ENCODE measurements at regions not wholly inside any gene's neighbourhood (a gene's known extent, or its start where the extent isn't known, plus 50 kb on each side); places are given as distances from the start of the nearest gene placed in this dataset.

DNA sequence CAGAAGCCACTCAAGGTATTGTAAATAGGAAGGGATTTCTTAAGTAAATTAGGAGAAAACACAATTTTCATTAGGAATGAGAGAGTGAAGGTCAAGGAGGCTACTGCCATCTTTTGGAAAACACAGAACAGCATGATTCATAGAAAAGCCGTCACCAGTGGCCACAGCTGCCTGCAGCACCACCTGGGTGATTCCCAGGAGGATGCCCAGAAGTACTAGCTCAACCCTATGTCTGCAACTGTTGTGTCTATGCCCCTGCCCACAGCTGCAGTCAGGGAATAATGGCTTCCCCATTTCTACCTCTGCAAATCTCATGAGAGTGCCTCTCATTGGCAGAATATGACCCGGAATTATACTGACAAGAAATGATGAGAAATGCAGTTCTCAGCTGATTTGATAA, 300.0 kb downstream of the IGSF11 start:
- Histone ChIP-seq H3K27ac (ENCODE audit: low read depth in 2 of 2, low read length in 1 of 2) (no peak overlapping the region), H3K27me3 (ENCODE audit: insufficient read depth) (no peaks in the 10 kb centered on the region), H3K9me2 (no peaks in the 10 kb centered on the region), H3K36me3 (replicated peaks in 1 of 2; ENCODE audit: control insufficient read depth in 1 of 2, insufficient read depth in 2 of 2, low read length in 1 of 2) (no peaks in the 10 kb centered on the region), H3K79me2 (ENCODE audit: insufficient read depth) (no peaks in the 10 kb centered on the region), H2AFZ (ENCODE audit: low read depth) (no peak overlapping the region), H3K4me1 (ENCODE audit: control insufficient read depth in 1 of 2, insufficient read depth in 2 of 2, low read depth in 1 of 2, low read length in 1 of 2) (no peaks in the 10 kb centered on the region), H4K20me1 (ENCODE audit: insufficient read depth) (no peaks in the 10 kb centered on the region), H3K4me3 (ENCODE audit: low read depth in 2 of 2, low read length in 1 of 2) (no peak overlapping the region), H3K4me2 (no peak overlapping the region), H3K9me3 (no peaks in the 10 kb centered on the region), H3F3A (replicated peaks; ENCODE audit: insufficient read depth) (no peaks in the 10 kb centered on the region), H3K9ac (no peak overlapping the region)
- POLR2A ChIA-PET: no interaction called here
- CTCF ChIA-PET: no interaction called here
- no peak for TF ChIP-seq NRF1 (IDR thresholded peaks at IDR 0.05; ENCODE audit: low read depth, low read length)
- TF ChIP-seq TEAD4 (IDR thresholded peaks at IDR 0.05; ENCODE audit: borderline replicate concordance, insufficient read depth): no peak
- TF ChIP-seq SMC3 (IDR thresholded peaks at IDR 0.05; ENCODE audit: low read depth, low read length): no peak
- TF ChIP-seq, protein P1, sequence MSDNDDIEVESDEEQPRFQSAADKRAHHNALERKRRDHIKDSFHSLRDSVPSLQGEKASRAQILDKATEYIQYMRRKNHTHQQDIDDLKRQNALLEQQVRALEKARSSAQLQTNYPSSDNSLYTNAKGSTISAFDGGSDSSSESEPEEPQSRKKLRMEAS (IDR thresholded peaks at IDR 0.05; ENCODE audit: low read depth): no peak
- TF ChIP-seq TAF1 (IDR thresholded peaks at IDR 0.05; ENCODE audit: borderline replicate concordance, low read depth, low read length): no peak
- no peak for TF ChIP-seq YY1 (IDR thresholded peaks at IDR 0.05; ENCODE audit: low read depth)
- no peak for TF ChIP-seq MEF2A (IDR thresholded peaks at IDR 0.05; ENCODE audit: borderline replicate concordance, low read depth)
- TF ChIP-seq GABPA (IDR thresholded peaks at IDR 0.05; ENCODE audit: low read depth): no peak
- TF ChIP-seq FOXJ3 (CRISPR knock-in tag; IDR thresholded peaks at IDR 0.05): no peak
- no peak for TF ChIP-seq MXI1 (IDR thresholded peaks at IDR 0.05; ENCODE audit: low read depth, low read length)
- WGBS (ENCODE audit: low lambda C conversion rate): 29% methylated on average over 2 of the region's 2 CpGs
- no peak for DNase-seq

DNA sequence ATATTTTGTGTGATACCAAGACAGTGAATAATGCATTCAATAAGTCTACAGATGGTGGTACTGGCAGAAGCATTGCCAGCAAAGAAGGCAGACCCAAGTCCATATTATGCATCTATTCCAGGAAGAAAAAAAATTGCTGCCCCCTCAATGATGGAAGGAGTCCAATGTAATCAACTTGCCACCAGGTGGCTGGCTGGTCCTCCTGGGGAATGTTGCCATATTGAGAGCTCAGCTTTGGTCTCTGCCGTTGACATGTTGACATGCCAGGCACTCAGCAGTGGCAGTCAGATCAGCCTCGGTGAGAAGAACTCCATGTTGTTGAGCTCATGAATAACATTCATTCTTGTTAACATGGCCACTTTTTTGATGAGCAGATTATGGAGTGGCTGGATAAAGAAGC, 298.5 kb downstream of the IGSF11 start:
- Histone ChIP-seq H3K9me3 (no peaks in the 10 kb centered on the region), H4K20me1 (ENCODE audit: insufficient read depth) (no peaks in the 10 kb centered on the region), H3K27ac (ENCODE audit: low read depth in 2 of 2, low read length in 1 of 2) (no peak overlapping the region), H3K4me1 (ENCODE audit: control insufficient read depth in 1 of 2, insufficient read depth in 2 of 2, low read depth in 1 of 2, low read length in 1 of 2) (no peaks in the 10 kb centered on the region), H3K79me2 (ENCODE audit: insufficient read depth) (no peaks in the 10 kb centered on the region), H2AFZ (ENCODE audit: low read depth) (no peak overlapping the region), H3K9ac (no peak overlapping the region), H3K36me3 (replicated peaks in 1 of 2; ENCODE audit: control insufficient read depth in 1 of 2, insufficient read depth in 2 of 2, low read length in 1 of 2) (no peaks in the 10 kb centered on the region), H3K27me3 (ENCODE audit: insufficient read depth) (no peaks in the 10 kb centered on the region), H3K4me3 (ENCODE audit: low read depth in 2 of 2, low read length in 1 of 2) (no peak overlapping the region), H3K9me2 (no peaks in the 10 kb centered on the region), H3F3A (replicated peaks; ENCODE audit: insufficient read depth) (no peaks in the 10 kb centered on the region), H3K4me2 (no peak overlapping the region)
- TF ChIP-seq EP300 (IDR thresholded peaks at IDR 0.05; ENCODE audit: borderline replicate concordance in 1 of 2, low read depth in 1 of 2, low read length in 1 of 2) (no peak), RFX5 (IDR thresholded peaks at IDR 0.05; ENCODE audit: low read length) (no peak), FOXJ3 (CRISPR knock-in tag; IDR thresholded peaks at IDR 0.05) (no peak), TAF1 (IDR thresholded peaks at IDR 0.05; ENCODE audit: borderline replicate concordance, low read depth, low read length) (no peak), CHD2 (IDR thresholded peaks at IDR 0.05; ENCODE audit: low read length, partially characterized antibody) (no peak), SMC3 (IDR thresholded peaks at IDR 0.05; ENCODE audit: low read depth, low read length) (no peak), JUND (IDR thresholded peaks at IDR 0.05) (no peak), RAD21 (IDR thresholded peaks at IDR 0.05; ENCODE audit: low read length) (no peak), NRF1 (IDR thresholded peaks at IDR 0.05; ENCODE audit: low read depth, low read length) (no peak), RCOR1 (IDR thresholded peaks at IDR 0.05; ENCODE audit: low read length) (no peak), TCF12 (IDR thresholded peaks at IDR 0.05) (no peak), YY1 (IDR thresholded peaks at IDR 0.05; ENCODE audit: low read depth) (no peak), GABPA (IDR thresholded peaks at IDR 0.05; ENCODE audit: low read depth) (no peak), EZH2phosphoT487 (IDR thresholded peaks at IDR 0.05; ENCODE audit: borderline replicate concordance, low read depth) (no peak), POLR2AphosphoS5 (IDR thresholded peaks at IDR 0.05; ENCODE audit: low read depth, low read length) (no peak)
- TF ChIP-seq, protein P1 (IDR thresholded peaks at IDR 0.05; ENCODE audit: low read depth): no peak
- TF ChIP-seq, protein P2, sequence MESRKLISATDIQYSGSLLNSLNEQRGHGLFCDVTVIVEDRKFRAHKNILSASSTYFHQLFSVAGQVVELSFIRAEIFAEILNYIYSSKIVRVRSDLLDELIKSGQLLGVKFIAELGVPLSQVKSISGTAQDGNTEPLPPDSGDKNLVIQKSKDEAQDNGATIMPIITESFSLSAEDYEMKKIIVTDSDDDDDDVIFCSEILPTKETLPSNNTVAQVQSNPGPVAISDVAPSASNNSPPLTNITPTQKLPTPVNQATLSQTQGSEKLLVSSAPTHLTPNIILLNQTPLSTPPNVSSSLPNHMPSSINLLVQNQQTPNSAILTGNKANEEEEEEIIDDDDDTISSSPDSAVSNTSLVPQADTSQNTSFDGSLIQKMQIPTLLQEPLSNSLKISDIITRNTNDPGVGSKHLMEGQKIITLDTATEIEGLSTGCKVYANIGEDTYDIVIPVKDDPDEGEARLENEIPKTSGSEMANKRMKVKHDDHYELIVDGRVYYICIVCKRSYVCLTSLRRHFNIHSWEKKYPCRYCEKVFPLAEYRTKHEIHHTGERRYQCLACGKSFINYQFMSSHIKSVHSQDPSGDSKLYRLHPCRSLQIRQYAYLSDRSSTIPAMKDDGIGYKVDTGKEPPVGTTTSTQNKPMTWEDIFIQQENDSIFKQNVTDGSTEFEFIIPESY (IDR thresholded peaks at IDR 0.05; ENCODE audit: borderline replicate concordance, low read depth): no peak
- TF ChIP-seq, protein P3, sequence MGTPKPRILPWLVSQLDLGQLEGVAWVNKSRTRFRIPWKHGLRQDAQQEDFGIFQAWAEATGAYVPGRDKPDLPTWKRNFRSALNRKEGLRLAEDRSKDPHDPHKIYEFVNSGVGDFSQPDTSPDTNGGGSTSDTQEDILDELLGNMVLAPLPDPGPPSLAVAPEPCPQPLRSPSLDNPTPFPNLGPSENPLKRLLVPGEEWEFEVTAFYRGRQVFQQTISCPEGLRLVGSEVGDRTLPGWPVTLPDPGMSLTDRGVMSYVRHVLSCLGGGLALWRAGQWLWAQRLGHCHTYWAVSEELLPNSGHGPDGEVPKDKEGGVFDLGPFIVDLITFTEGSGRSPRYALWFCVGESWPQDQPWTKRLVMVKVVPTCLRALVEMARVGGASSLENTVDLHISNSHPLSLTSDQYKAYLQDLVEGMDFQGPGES (IDR thresholded peaks at IDR 0.05; ENCODE audit: low read depth, low read length): no peak
- TF ChIP-seq, protein P4, sequence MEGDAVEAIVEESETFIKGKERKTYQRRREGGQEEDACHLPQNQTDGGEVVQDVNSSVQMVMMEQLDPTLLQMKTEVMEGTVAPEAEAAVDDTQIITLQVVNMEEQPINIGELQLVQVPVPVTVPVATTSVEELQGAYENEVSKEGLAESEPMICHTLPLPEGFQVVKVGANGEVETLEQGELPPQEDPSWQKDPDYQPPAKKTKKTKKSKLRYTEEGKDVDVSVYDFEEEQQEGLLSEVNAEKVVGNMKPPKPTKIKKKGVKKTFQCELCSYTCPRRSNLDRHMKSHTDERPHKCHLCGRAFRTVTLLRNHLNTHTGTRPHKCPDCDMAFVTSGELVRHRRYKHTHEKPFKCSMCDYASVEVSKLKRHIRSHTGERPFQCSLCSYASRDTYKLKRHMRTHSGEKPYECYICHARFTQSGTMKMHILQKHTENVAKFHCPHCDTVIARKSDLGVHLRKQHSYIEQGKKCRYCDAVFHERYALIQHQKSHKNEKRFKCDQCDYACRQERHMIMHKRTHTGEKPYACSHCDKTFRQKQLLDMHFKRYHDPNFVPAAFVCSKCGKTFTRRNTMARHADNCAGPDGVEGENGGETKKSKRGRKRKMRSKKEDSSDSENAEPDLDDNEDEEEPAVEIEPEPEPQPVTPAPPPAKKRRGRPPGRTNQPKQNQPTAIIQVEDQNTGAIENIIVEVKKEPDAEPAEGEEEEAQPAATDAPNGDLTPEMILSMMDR (IDR thresholded peaks at IDR 0.05): no peak
- CTCF ChIA-PET: no interaction called here
- 55% methylated on average over 2 of the region's 2 CpGs for WGBS (ENCODE audit: low lambda C conversion rate)
- POLR2A ChIA-PET: no interaction called here
- DNase-seq: no peak
